C4-2B (cell line): ENCODE measurements at regions not wholly inside any gene's neighbourhood (a gene's known extent, or its start where the extent isn't known, plus 50 kb on each side); places are given as distances from the start of the nearest gene placed in this dataset.

Experiments used
- H3K27ac ChIP-seq: fragments of 450-650 bp; 2 replicates; pipeline ENCODE4 v1.5.1; 2017
- CTCF ChIP-seq: fragments of 450-650 bp; conservative IDR thresholded peaks from 2 replicates; pipeline ENCODE4 v1.5.1; 2017; ENCODE audit warnings: mild to moderate bottlenecking
- ZFX ChIP-seq: fragments of 450-650 bp; IDR thresholded peaks from 2 replicates; pipeline ENCODE4 v1.6.1; 2017

- no peak overlapping the region for H3K27ac ChIP-seq
- TF ChIP-seq ZFX (no peak), CTCF (no peak)
Measured at GRCh38 chr6:156150391-156150790, 626.8 kb upstream of the ARID1B start.

- H3K27ac ChIP-seq: no peak overlapping the region
- TF ChIP-seq CTCF (no peak), ZFX (no peak)
Measured at GRCh38 chr6:156146891-156147290, 630.3 kb upstream of the ARID1B start.

GRCh38 chr6:156131221-156131903, 645.8 kb upstream of the ARID1B start:
- TF ChIP-seq ZFX (no peak), CTCF (no peak)
- H3K27ac ChIP-seq: no peak overlapping the region

GRCh38 chr6:156126535-156126934, 650.6 kb upstream of the ARID1B start:
- no peak overlapping the region for H3K27ac ChIP-seq
- TF ChIP-seq ZFX: no peak
- no peak for TF ChIP-seq CTCF

- H3K27ac ChIP-seq: no peak overlapping the region
- TF ChIP-seq CTCF (no peak), ZFX (no peak)
Measured at GRCh38 chr6:156125844-156126243, 651.3 kb upstream of the ARID1B start.

- H3K27ac ChIP-seq: no peak overlapping the region
- TF ChIP-seq ZFX: no peak
- no peak for TF ChIP-seq CTCF
Measured at GRCh38 chr6:156123731-156124130, 653.4 kb upstream of the ARID1B start.

- TF ChIP-seq CTCF (no peak), ZFX (no peak)
- H3K27ac ChIP-seq: no peak overlapping the region
Measured at GRCh38 chr6:156121973-156122372, 655.2 kb upstream of the ARID1B start.
